GM12872 (cell line): ENCODE measurements at regions not wholly inside any gene's neighbourhood (a gene's known extent, or its start where the extent isn't known, plus 50 kb on each side); places are given as distances from the start of the nearest gene placed in this dataset.

Source experiments
- TF ChIP-seq, protein P1 (sequence below): IDR thresholded peaks from 3 replicates; pipeline ENCODE4 v1.5.1; 2011; ENCODE audit warnings: low read depth, mild to moderate bottlenecking, low read length, moderate library complexity; ENCODE audit not compliant: insufficient read depth

DNA sequence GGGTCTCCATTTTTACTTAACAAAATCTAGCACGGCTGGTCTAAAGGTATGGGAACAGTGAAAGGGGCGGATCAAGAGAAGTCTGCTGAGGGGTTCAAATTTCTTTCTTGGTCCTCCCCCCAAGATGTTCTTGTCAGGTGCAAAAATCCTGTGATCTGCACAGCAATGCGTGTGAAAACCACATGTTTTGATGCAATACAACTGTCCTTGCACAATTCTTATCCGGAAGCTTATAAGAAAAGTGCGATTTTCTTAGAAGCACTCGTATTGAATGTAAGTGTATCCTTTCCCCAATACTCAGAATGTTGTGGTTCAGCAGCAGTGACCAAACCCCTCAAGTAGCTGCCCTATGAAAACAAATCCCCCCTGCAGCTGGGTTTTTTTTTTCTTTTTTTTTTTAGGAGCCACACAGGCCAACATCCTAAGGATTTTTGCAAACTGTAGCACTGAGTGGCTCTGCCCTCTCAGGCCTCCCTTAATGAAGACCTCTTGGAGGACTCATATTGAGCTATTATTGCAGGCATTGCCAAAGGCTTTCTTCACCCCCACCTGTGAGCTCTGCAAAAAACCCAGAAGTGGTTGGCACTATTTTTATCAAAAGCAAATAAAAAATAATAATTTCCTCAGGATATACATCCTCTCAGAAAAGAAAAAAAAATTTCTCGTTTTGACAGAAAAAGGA is 151.9 kb upstream of the ITGB1 start:
- TF ChIP-seq, protein P1, sequence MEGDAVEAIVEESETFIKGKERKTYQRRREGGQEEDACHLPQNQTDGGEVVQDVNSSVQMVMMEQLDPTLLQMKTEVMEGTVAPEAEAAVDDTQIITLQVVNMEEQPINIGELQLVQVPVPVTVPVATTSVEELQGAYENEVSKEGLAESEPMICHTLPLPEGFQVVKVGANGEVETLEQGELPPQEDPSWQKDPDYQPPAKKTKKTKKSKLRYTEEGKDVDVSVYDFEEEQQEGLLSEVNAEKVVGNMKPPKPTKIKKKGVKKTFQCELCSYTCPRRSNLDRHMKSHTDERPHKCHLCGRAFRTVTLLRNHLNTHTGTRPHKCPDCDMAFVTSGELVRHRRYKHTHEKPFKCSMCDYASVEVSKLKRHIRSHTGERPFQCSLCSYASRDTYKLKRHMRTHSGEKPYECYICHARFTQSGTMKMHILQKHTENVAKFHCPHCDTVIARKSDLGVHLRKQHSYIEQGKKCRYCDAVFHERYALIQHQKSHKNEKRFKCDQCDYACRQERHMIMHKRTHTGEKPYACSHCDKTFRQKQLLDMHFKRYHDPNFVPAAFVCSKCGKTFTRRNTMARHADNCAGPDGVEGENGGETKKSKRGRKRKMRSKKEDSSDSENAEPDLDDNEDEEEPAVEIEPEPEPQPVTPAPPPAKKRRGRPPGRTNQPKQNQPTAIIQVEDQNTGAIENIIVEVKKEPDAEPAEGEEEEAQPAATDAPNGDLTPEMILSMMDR: no peak

DNA sequence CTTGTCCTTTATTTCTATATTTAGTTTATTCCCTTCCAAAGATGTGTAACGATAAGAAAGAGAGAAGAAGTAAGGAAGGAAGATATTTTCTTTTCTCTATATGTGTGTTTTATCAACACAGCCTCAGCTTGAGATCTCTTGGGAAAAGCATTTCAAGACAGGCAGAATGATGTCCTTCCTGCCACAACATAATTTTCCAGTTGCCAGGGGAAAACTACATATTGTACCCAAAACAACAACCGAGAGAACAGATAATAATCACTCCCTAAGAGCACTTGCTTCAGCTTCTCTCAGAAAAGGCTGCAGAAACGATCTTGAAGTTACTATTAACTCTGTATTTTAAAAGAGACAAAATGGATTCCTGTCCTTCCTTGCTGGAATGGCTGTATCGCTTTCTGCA is 151.4 kb upstream of the ITGB1 start:
- TF ChIP-seq, protein P1: no peak

DNA sequence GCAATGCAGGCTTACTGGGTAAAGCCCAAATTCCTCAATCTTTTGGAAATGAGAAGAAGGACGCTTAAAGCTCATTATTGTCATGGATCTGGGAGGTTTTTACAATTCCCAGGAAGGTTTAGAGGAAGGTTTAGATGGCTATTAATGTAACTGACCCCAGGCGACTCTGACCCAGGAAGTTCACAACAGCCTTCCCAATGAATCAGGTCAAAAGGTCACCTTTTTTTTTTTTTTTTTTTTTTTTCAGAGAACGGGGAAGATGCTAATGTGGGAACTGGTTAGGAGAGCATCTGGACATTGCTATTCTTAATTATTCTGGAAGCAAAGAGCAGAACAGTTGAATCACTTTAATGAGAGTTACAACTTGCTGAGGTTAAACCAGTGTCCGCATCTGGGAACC is 149.9 kb upstream of the ITGB1 start:
- TF ChIP-seq, protein P1: no peak

DNA sequence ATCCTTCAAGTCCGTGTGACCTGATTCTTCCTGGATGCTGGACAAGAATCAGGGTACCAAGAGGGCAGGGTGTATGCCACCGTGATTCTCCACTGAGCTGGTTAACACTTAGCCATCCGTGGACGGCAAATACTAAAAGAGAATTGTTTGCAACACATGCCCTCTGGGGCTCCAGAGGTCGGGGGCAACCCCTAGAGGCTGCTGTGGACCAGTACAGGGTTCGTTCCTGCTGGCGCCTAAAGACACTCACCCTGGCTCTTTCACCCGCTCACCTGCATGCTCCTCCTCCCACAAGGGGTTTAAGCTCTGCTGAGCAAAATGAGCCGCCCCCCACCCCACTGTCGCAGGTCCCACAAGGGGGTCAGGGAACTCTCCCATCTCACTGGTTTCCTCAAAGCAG is 148.7 kb upstream of the ITGB1 start:
- TF ChIP-seq, protein P1: peak; percentile 31; the same call in 1 of the 3 replicates

DNA sequence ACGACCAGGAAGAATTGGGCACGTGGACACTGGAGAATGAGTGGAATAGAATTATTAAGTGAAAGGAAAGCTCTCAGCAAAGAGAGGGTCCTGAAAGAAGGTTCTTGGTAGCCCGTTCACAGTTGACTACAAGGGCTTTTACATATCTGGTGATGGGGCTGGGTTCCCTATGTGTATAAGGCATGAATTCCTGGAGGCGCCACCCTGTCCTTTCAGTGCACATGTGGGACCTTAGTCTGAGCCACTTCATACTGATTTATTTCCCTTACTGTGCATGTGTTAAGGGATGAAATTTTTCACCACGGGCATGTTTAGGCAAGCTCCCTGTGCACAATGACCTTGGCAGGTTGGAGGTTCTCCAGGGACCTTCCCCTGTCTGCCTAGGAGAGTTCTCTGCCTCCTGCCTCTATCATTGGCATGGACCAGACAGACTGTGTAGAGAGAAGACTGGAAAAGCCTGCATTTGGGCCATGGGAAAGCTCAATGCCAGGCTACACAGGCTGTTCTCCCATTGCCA is 145.9 kb upstream of the ITGB1 start:
- TF ChIP-seq, protein P1: no peak

DNA sequence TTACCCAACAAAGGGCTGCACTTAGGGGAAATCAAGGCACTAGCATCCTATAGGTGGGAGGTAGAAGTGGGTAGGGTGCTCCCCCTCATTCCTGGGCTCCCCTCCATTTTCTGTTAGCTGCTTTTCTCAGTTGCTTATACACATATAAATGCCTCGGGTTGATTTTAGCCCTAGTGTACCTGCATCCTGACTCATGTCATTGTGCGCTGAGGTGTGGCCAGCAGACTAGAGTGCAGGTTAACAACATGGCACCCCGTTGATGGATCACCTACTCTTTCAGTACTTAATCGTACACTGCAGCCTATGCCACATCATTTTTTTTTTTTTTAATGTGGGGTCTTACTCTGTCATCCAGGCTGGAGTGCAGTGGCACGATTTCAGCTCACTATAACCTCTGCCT is 144.0 kb upstream of the ITGB1 start:
- TF ChIP-seq, protein P1: no peak

DNA sequence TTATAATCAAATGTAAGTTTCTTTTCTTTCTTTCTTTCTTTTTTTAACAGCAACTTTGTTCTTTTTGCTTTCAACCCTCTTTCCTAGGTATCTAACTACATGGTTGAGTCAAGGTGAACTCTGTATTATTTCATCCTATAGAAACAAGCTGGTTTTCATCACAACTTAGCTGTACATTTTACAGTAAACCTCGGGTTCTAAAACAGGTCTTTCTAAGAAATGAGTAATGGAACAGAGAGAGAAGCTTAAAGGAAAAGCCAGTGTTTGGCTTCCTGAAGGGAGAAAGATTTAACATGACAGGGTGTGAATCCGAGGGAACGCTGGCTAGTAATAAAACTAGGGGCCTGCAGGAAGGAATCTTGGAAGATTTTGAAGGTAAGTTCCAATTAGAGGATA is 143.4 kb upstream of the ITGB1 start:
- TF ChIP-seq, protein P1: no peak
